AG09309 (cell line): ENCODE measurements at regions not wholly inside any gene's neighbourhood (a gene's known extent, or its start where the extent isn't known, plus 50 kb on each side); places are given as distances from the start of the nearest gene placed in this dataset.
"Not testable (repeated sequence)": the region's sequence is repeated elsewhere in the genome, so short reads cannot be mapped to it uniquely, and the experiment has no call there.

Experiments
- DNase-seq: peaks from one replicate; pipeline ENCODE4 v3.0.0-alpha.2; 2010; ENCODE audit warnings: low read depth
- H3K4me3 ChIP-seq: 2 replicates; pipeline ENCODE4 v1.5.1; 2011; ENCODE audit warnings: mild to moderate bottlenecking, low read depth, low read length, moderate library complexity; ENCODE audit not compliant: control insufficient read depth
- TF ChIP-seq, protein P1 (sequence below): IDR thresholded peaks from 2 replicates; pipeline ENCODE4 v1.5.1; 2011; ENCODE audit warnings: mild to moderate bottlenecking, low read depth, low read length, inconsistent platforms; ENCODE audit not compliant: insufficient read depth, control insufficient read depth; ENCODE audit errors: missing control alignments

DNA sequence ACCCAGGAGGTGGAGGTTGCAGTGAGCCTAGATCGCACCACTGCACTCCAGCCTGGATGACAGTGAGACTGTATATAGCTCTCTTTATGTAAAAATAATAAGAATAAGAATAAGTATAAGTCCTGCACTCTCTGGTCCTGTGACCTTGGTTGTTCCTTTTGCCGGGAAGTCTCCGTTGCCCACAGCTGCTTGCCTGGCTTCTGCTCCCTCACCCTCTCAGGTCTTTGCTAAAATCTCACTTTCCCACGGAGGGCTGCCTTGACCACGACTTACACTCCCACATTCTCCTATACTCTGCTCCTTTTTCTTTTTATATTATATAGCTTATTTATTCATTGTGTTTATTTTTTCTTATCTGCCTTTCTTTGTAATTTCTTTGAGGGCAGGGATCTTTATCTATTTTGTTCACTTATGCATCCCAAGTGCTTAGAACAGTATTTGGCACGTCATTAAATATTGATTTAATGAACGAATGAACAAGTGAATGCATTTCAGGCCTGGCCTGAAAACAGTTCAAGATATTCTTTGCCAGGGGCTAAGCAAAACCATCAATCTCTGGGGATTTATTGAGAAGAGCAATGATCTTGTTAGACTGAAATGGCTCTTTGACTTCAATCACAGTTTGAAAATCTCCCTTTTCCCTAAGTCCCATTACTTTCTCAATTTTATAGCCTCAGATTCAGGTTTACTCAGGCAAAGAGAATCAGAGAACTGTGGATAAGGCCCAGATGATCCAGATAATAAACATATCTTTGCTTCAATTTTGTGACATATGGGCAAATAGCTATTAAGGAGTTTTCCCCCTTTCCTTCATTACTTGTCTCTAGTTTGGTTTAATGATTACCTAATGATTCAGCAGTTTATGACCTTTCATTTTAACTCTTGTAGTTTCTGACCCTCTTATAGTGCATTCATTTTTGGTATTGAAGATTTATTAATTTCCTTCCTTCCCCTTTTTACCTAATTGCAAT is 60.8 kb upstream of the TMC1 start:
- TF ChIP-seq, protein P1, sequence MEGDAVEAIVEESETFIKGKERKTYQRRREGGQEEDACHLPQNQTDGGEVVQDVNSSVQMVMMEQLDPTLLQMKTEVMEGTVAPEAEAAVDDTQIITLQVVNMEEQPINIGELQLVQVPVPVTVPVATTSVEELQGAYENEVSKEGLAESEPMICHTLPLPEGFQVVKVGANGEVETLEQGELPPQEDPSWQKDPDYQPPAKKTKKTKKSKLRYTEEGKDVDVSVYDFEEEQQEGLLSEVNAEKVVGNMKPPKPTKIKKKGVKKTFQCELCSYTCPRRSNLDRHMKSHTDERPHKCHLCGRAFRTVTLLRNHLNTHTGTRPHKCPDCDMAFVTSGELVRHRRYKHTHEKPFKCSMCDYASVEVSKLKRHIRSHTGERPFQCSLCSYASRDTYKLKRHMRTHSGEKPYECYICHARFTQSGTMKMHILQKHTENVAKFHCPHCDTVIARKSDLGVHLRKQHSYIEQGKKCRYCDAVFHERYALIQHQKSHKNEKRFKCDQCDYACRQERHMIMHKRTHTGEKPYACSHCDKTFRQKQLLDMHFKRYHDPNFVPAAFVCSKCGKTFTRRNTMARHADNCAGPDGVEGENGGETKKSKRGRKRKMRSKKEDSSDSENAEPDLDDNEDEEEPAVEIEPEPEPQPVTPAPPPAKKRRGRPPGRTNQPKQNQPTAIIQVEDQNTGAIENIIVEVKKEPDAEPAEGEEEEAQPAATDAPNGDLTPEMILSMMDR = no peak
- H3K4me3 ChIP-seq = no peak overlapping the region
- no peak for DNase-seq

DNA sequence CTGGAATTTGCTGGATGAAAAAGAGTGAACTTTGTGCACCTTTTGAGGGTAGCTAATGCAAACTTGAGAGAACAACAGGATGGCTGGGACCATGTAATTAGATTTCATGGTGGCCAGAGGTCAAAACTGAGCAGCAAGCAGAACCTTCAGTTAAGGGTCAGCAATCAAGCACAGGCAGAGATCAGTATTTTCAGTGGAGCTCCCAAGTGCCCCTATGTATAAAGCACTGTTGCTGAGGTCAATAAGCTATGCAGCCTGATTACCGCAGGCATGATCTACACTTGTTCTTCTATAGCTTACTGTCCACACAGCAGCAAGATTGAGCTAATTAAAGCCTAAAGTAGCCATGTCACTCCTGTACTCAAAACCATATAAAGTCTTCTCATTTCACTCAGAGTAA is 62.1 kb upstream of the TMC1 start:
- no peak overlapping the region for H3K4me3 ChIP-seq
- DNase-seq = no peak
- TF ChIP-seq, protein P1 = no peak

DNA sequence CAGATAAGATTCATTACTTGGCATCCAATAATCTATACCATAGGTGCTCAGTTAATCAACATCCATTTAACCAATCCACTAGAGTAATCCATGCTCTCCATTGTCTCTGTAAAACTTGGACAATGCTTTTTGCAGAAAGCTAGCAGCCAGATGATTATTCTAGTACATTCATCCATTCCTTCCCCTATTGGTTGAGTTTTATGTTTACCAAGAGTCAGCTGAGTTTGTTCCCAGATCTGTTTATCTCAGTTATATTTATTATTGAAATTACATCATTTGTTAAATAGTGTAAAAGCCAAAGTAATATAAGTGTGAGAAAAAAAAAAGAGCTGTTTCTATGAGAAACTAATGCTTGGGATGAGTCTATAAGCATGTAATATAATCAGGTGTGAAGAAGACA is 63.3 kb upstream of the TMC1 start:
- TF ChIP-seq, protein P1 = no peak

DNA sequence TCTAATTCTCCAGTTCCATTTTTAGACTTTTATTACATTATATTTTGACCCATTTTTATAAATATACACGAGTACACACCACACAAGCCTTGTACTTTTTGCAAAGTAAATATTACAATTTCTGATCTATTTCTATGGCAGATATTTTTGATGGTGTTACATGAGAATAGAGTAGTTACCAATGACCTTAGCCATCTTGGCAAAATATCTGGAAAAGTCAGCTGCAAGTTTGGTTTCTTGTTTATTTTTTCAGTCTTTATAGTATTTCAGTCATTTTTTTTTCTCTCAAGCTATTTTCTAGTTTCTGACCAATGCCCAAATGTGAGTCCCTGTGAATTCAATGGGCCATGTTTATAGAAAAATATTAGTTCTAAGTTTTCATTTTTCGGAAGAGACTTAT is 64.0 kb upstream of the TMC1 start:
- DNase-seq = no peak
- TF ChIP-seq, protein P1 = no peak
- no peak overlapping the region for H3K4me3 ChIP-seq

More for the DNA sequence above, 63.3 kb upstream of the TMC1 start:
- DNase-seq = no peak
- H3K4me3 ChIP-seq = no peak overlapping the region

DNA sequence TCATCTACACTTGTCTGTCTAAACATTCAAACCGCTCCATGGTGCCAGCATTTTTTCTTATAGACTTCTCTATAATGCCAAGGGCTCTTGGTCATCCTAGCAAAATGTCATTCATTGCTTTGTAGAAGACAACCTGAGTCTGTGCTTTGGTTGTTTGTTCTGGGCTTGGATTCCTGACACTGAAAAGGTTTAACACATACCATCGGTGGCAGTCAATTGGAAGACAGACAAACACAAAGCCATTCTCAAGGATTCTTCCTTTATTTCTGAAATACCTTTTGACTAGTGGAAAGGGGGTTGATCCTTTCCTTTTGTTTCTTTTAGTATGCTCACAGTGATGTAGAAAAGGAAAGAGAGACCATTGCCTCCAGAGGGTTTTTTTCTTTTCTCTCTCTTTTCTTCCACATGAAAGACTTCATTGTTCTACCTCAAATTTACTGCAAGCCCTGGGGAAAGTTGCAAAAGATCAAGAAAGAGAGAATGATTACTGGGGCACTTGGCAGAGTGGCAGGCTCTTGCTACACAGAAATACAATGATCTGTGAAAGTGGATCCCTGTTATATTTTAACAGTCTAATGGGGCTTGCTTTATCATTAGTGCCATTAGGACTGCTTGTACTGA is 66.4 kb upstream of the TMC1 start:
- no peak for DNase-seq
- no peak overlapping the region for H3K4me3 ChIP-seq

DNA sequence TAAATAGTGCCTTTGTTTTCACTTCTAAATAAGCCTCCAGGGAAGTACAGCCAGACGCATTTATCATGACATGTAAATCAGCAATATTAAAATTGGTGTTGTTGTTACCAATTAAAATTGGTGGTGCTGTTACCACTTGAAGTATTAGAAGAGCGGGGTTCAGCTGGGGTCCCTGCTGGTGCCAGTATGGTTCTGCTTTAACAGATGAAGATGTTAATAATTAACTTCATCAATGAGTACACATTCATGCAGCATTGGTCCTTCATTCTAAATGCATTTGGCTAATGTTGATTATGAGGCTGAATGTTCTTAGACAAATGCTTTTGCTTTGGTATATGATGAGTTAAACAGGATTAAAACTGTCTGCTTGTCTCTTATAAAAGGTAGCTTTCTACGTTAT is 67.6 kb upstream of the TMC1 start:
- TF ChIP-seq, protein P1 = no peak
- DNase-seq = no peak
- H3K4me3 ChIP-seq = no peak overlapping the region

More for the DNA sequence above, 66.4 kb upstream of the TMC1 start:
- TF ChIP-seq, protein P1 = no peak

DNA sequence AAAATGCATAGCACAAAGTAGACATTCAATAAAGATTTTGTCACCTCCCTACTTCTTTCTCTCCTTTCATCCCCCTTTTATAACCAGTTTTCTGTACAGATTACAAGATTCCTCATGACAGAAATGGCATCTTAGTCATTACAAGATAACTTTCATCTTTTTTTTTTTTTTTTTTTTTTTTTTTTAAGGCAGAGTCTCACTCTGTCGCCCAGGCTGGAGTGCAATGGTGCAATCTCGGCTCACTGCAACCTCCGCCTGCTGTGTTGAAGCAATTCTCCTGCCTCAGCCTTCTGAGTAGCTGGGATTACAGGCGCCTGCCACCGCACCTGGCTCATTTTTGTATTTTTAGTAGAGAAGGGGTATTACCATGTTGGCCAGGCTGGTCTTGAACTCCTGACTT is 75.2 kb upstream of the TMC1 start:
- DNase-seq, H3K4me3 ChIP-seq: not testable (repeated sequence)
